WTC11 (cell line): ENCODE measurements at regions not wholly inside any gene's neighbourhood (a gene's known extent, or its start where the extent isn't known, plus 50 kb on each side); places are given as distances from the start of the nearest gene placed in this dataset.

Source experiments
- ATAC-seq: fragments of 200-7000 bp; cut with Tn5 transposase; 2 replicates; pipeline ENCODE4 v1.10.0; 2021; ENCODE audit warnings: mild to moderate bottlenecking, moderate library complexity
- CTCF ChIA-PET: fragments of 300-600 bp; sonication (Branson Sonifier 250); formaldehyde crosslinking; loops from one replicate; lab custom pipeline; 2021; ENCODE audit warnings: antibody characterized with exemption; lab: Charles Lee
- POLR2A ChIA-PET: fragments of 350-600 bp; sonication (Branson Sonifier 250); formaldehyde crosslinking; loops from one replicate; lab custom pipeline; 2021; ENCODE audit warnings: antibody characterized with exemption; lab: Charles Lee
- DNase-seq: peaks from one replicate; pipeline ENCODE4 v3.0.0; 2021; ENCODE audit warnings: low spot score
- H3K27ac Mint-ChIP-seq: 2 replicates; pipeline ENCODE4 v1.8.0; 2021; ENCODE audit warnings: mixed read lengths
- H3K27me3 Mint-ChIP-seq: 2 replicates; pipeline ENCODE4 v1.8.0; 2021; ENCODE audit warnings: low read depth, mild to moderate bottlenecking, moderate library complexity, mixed read lengths
- H3K36me3 Mint-ChIP-seq: 2 replicates; pipeline ENCODE4 v1.8.0; 2021; ENCODE audit warnings: mixed read lengths
- H3K4me1 Mint-ChIP-seq: 2 replicates; pipeline ENCODE4 v1.8.0; 2022; ENCODE audit warnings: mixed read lengths
- H3K4me3 Mint-ChIP-seq: 2 replicates; pipeline ENCODE4 v1.8.0; 2021; ENCODE audit warnings: mild to moderate bottlenecking, moderate library complexity, mixed read lengths
- H3K9me3 Mint-ChIP-seq: 2 replicates; pipeline ENCODE4 v1.8.0; 2021; ENCODE audit warnings: mixed read lengths
- ARID4B ChIP-seq: sonication (generic); formaldehyde crosslinking; IDR thresholded peaks from 2 replicates; pipeline ENCODE4 v1.8.0; 2023; ENCODE audit warnings: missing genetic modification reagents, mild to moderate bottlenecking, borderline replicate concordance
- ATF2 ChIP-seq: sonication (generic); formaldehyde crosslinking; IDR thresholded peaks from 2 replicates; pipeline ENCODE4 v1.8.1; 2022; ENCODE audit warnings: low read depth, missing genetic modification reagents, borderline replicate concordance
- CDX4 ChIP-seq: fragments of 250-450 bp; sonication (Bioruptor Pico); IDR thresholded peaks from 2 replicates; pipeline ENCODE4 v1.9.0; 2021; ENCODE audit warnings: moderate library complexity, mild to moderate bottlenecking, inconsistent platforms, borderline replicate concordance
- CREB1 ChIP-seq: sonication (generic); formaldehyde crosslinking; IDR thresholded peaks from 2 replicates; pipeline ENCODE4 v1.8.0; 2023; ENCODE audit warnings: mild to moderate bottlenecking, missing genetic modification reagents
- CTCF ChIP-seq: fragments of 200-600 bp; IDR thresholded peaks from 2 replicates; pipeline ENCODE4 v1.8.0; 2022; ENCODE audit warnings: antibody characterized with exemption
- EMX1 ChIP-seq: fragments of 250-450 bp; sonication (Bioruptor Pico); IDR thresholded peaks from 2 replicates; pipeline ENCODE4 v1.8.0; 2021; ENCODE audit warnings: mild to moderate bottlenecking
- ESRRA ChIP-seq: sonication (generic); formaldehyde crosslinking; IDR thresholded peaks from 2 replicates; pipeline ENCODE4 v1.8.1; 2022; ENCODE audit warnings: mild to moderate bottlenecking, missing genetic modification reagents, borderline replicate concordance
- FOXK1 ChIP-seq: sonication (generic); formaldehyde crosslinking; IDR thresholded peaks from 2 replicates; pipeline ENCODE4 v1.8.0; 2022; ENCODE audit warnings: mild to moderate bottlenecking, moderate library complexity, missing genetic modification reagents
- FOXP1 ChIP-seq: sonication (generic); formaldehyde crosslinking; IDR thresholded peaks from 2 replicates; pipeline ENCODE4 v1.8.0; 2022; ENCODE audit warnings: missing genetic modification reagents, mild to moderate bottlenecking, moderate library complexity, borderline replicate concordance
- RELA ChIP-seq: sonication (generic); formaldehyde crosslinking; IDR thresholded peaks from 2 replicates; pipeline ENCODE4 v1.8.1; 2022; ENCODE audit warnings: missing genetic modification reagents, mild to moderate bottlenecking, borderline replicate concordance
- STAT6 ChIP-seq: sonication (generic); formaldehyde crosslinking; conservative IDR thresholded peaks from 2 replicates; pipeline ENCODE4 v1.8.1; 2023; ENCODE audit warnings: mild to moderate bottlenecking, low read depth, missing genetic modification reagents, moderate library complexity
- TCF7 ChIP-seq: sonication (generic); formaldehyde crosslinking; IDR thresholded peaks from 2 replicates; pipeline ENCODE4 v1.8.0; 2022; ENCODE audit warnings: mild to moderate bottlenecking, low read depth, missing genetic modification reagents, moderate library complexity
- ZNF219 ChIP-seq: sonication (generic); formaldehyde crosslinking; IDR thresholded peaks from 2 replicates; pipeline ENCODE4 v1.8.0; 2023; ENCODE audit warnings: missing genetic modification reagents, mild to moderate bottlenecking, borderline replicate concordance
- ZNF416 ChIP-seq: fragments of 250-450 bp; sonication (Bioruptor Pico); IDR thresholded peaks from 2 replicates; pipeline ENCODE4 v1.9.0; 2021; ENCODE audit warnings: mild to moderate bottlenecking, inconsistent platforms
- ZNF512 ChIP-seq: sonication (generic); formaldehyde crosslinking; IDR thresholded peaks from 2 replicates; pipeline ENCODE4 v1.8.1; 2022; ENCODE audit warnings: missing genetic modification reagents, borderline replicate concordance

GRCh38 chr16:6618874-6619273, 713.8 kb upstream of the RBFOX1 start:
- CTCF ChIA-PET, result no interaction called here
- TF ChIP-seq FOXP1 (CRISPR knock-in tag), result no peak
- TF ChIP-seq CREB1 (CRISPR knock-in tag), result no peak
- no peak for TF ChIP-seq STAT6 (CRISPR knock-in tag)
- no peak for TF ChIP-seq TCF7 (CRISPR knock-in tag)
- no peak for TF ChIP-seq ARID4B
- no peak for TF ChIP-seq ZNF219 (CRISPR knock-in tag)
- TF ChIP-seq RELA, result no peak
- no peak for TF ChIP-seq ZNF512 (CRISPR knock-in tag)
- no peak for TF ChIP-seq ATF2 (CRISPR knock-in tag)
- TF ChIP-seq FOXK1 (CRISPR knock-in tag), result no peak
- TF ChIP-seq CTCF, result no peak
- no peak for TF ChIP-seq ESRRA (CRISPR knock-in tag)
- no peak for TF ChIP-seq EMX1 (CRISPR knock-in tag)
- no peak for TF ChIP-seq CDX4 (CRISPR knock-in tag)
- TF ChIP-seq ZNF416 (CRISPR knock-in tag), result no peak
- Mint-ChIP-seq H3K27ac (no peak overlapping the region), H3K4me1 (no peaks in the 10 kb centered on the region), H3K9me3 (peaks cover 78% of the 10 kb centered on the region), H3K27me3 (peaks cover 19% of the 10 kb centered on the region; the same call in 1 of the 2 replicates), H3K36me3 (peaks cover 63% of the 10 kb centered on the region), H3K4me3 (no peak overlapping the region)
- ATAC-seq (no peak), DNase-seq (no peak)
- POLR2A ChIA-PET, result no interaction called here
